ENCODE measurements at regions not wholly inside any gene's neighbourhood (a gene's known extent, or its start where the extent isn't known, plus 50 kb on each side); places are given as distances from the start of the nearest gene placed in this dataset.

- CTCF ChIA-PET = no interaction called here
- BruUV-seq (replicated peaks) = no TSS peak
- POLR2A ChIA-PET (ENCODE audit: low non-redundant PET) = no interaction called here
Observed at GRCh38 chr9:89940625-89941024, 335.8 kb downstream of the GADD45G start.

DNA sequence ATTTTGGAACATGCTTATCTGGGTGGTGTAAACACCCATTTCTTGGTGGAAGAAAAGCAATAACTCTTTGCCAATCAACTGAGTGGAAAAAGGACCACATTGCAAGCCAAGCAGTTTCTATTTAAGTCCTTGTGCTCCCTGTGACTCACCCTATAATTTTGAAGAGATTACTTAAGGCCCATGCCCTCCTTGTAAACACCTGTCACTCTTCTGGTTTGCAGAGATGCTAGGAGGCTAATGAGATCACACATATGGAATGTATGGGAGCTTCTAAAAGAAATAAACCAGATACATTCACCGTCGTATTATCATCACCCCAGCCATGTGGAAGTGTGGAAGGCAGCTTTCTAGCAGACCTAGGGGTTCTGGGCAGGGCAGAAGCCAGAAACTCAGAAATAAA, 337.1 kb downstream of the GADD45G start:
- H3K36me3 ChIP-seq (ENCODE audit: insufficient read depth, low read length, poor library complexity, severe bottlenecking) = no peaks in the 10 kb centered on the region
- no peaks in the 10 kb centered on the region for H3K9me3 ChIP-seq (ENCODE audit: low read depth, low read length, poor library complexity, severe bottlenecking)
- H3K4me1 ChIP-seq (ENCODE audit: insufficient read depth, low read length, poor library complexity, severe bottlenecking) = no peaks in the 10 kb centered on the region
- no peak overlapping the region for H3K4me3 ChIP-seq (ENCODE audit: low read depth, low read length, poor library complexity, severe bottlenecking)
- intact Hi-C loops (cut with micrococcal nuclease; ENCODE audit: unreplicated experiment) = no loop called here
- ChIA-PET POLR2A (ENCODE audit: low non-redundant PET) (no interaction called here), CTCF (no interaction called here)
- TF ChIP-seq EZH2 (IDR thresholded peaks at IDR 0.05; ENCODE audit: borderline replicate concordance, low read depth, low read length, poor library complexity, severe bottlenecking) (no peak), CTCF (conservative IDR thresholded peaks at IDR 0.05; ENCODE audit: low read depth, low read length) (no peak)
- peaks cover 6% of the 10 kb centered on the region for H3K27me3 ChIP-seq (replicated peaks; ENCODE audit: insufficient read depth, low read depth, low read length, poor library complexity)
- BruUV-seq (replicated peaks) = no TSS peak
- no peak overlapping the region for H3K27ac ChIP-seq (ENCODE audit: low read depth, low read length, poor library complexity, severe bottlenecking)
- no peak for DNase-seq (ENCODE audit: low spot score)

More at GRCh38 chr9:89940625-89941024, 335.8 kb downstream of the GADD45G start:
- intact Hi-C loops (cut with micrococcal nuclease; ENCODE audit: unreplicated experiment) = no loop called here
- no peak for DNase-seq (ENCODE audit: low spot score)
- Histone ChIP-seq H3K4me1 (ENCODE audit: insufficient read depth, low read length, poor library complexity, severe bottlenecking) (no peaks in the 10 kb centered on the region), H3K9me3 (ENCODE audit: low read depth, low read length, poor library complexity, severe bottlenecking) (no peaks in the 10 kb centered on the region), H3K27ac (ENCODE audit: low read depth, low read length, poor library complexity, severe bottlenecking) (no peak overlapping the region), H3K27me3 (replicated peaks; ENCODE audit: insufficient read depth, low read depth, low read length, poor library complexity) (peaks cover 6% of the 10 kb centered on the region), H3K36me3 (ENCODE audit: insufficient read depth, low read length, poor library complexity, severe bottlenecking) (no peaks in the 10 kb centered on the region), H3K4me3 (ENCODE audit: low read depth, low read length, poor library complexity, severe bottlenecking) (no peak overlapping the region)
- TF ChIP-seq EZH2 (IDR thresholded peaks at IDR 0.05; ENCODE audit: borderline replicate concordance, low read depth, low read length, poor library complexity, severe bottlenecking) = no peak
- TF ChIP-seq CTCF (conservative IDR thresholded peaks at IDR 0.05; ENCODE audit: low read depth, low read length) = no peak

DNA sequence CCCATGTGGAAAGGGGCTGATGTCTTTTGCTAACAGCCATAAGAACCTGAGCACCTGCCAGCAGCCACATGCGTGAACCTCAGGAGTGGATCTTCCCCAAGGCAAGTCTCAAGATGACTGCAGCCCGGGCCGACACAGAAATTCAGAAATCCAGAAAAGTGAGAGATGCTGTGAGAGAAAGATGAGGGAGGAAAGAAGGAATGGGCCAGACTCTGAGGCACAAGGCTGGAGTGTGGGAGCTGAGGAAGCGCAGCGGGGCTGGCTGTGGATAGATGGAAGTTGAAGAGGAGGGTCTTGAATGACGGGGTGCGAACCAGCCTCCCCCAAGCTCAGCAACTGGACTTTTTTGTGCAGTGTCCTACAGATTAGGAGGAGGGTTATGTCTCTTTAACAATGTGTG, 337.8 kb downstream of the GADD45G start:
- no peak overlapping the region for H3K4me3 ChIP-seq (ENCODE audit: low read depth, low read length, poor library complexity, severe bottlenecking)
- ChIA-PET CTCF (no interaction called here), POLR2A (ENCODE audit: low non-redundant PET) (no interaction called here)
- no peaks in the 10 kb centered on the region for H3K9me3 ChIP-seq (ENCODE audit: low read depth, low read length, poor library complexity, severe bottlenecking)
- intact Hi-C loops (cut with micrococcal nuclease; ENCODE audit: unreplicated experiment) = no loop called here
- no peaks in the 10 kb centered on the region for H3K4me1 ChIP-seq (ENCODE audit: insufficient read depth, low read length, poor library complexity, severe bottlenecking)
- no peak overlapping the region for H3K27ac ChIP-seq (ENCODE audit: low read depth, low read length, poor library complexity, severe bottlenecking)
- BruUV-seq (replicated peaks) = no TSS peak
- TF ChIP-seq EZH2 (IDR thresholded peaks at IDR 0.05; ENCODE audit: borderline replicate concordance, low read depth, low read length, poor library complexity, severe bottlenecking) (no peak), CTCF (conservative IDR thresholded peaks at IDR 0.05; ENCODE audit: low read depth, low read length) (no peak)
- H3K36me3 ChIP-seq (ENCODE audit: insufficient read depth, low read length, poor library complexity, severe bottlenecking) = no peaks in the 10 kb centered on the region
- no peak for DNase-seq (ENCODE audit: low spot score)
- peaks cover 6% of the 10 kb centered on the region for H3K27me3 ChIP-seq (replicated peaks; ENCODE audit: insufficient read depth, low read depth, low read length, poor library complexity)
